CD4-positive, alpha-beta T cell (primary cell): ENCODE measurements at regions not wholly inside any gene's neighbourhood (a gene's known extent, or its start where the extent isn't known, plus 50 kb on each side); places are given as distances from the start of the nearest gene placed in this dataset.

Experiments
- ATAC-seq: fragments of 200-7000 bp; cut with Tn5 transposase; one replicate; pipeline ENCODE4 v1.10.0; 2022; ENCODE audit warnings: mild to moderate bottlenecking; ENCODE audit not compliant: poor library complexity
- CTCF ChIA-PET: fragments of 350-600 bp; sonication (Branson Sonifier 250); formaldehyde crosslinking; loops from one replicate; lab custom pipeline; 2021; ENCODE audit warnings: antibody characterized with exemption, inconsistent platforms; lab: Charles Lee
- POLR2A ChIA-PET: fragments of 350-600 bp; sonication (Branson Sonifier 250); formaldehyde crosslinking; loops from one replicate; lab custom pipeline; 2021; ENCODE audit warnings: antibody characterized with exemption, inconsistent platforms; lab: Charles Lee
- DNase-seq, 14 experiments: peaks; one replicate each; pipeline ENCODE4 v3.0.0-alpha.2; 2013 to 2020; ENCODE audit warnings: mixed read lengths in 2 of 14
- H3K27ac ChIP-seq, 2 donors: one replicate each; pipeline versions ENCODE4 v1.5.1 to v1.7.0; 2013; ENCODE audit warnings: low read length in 2 of 2, low read depth in 1 of 2, mild to moderate bottlenecking in 1 of 2
- H3K27me3 ChIP-seq, 2 experiments: 1 replicate in 1 of 2; 2 replicates in 1 of 2; pipeline versions ENCODE4 v1.6.1 to v1.7.0; 2013; ENCODE audit warnings: low read length in 2 of 2, control low read depth in 1 of 2, mild to moderate bottlenecking in 1 of 2, moderate library complexity in 1 of 2; ENCODE audit not compliant: insufficient read depth in 2 of 2, control insufficient read depth in 1 of 2
- H3K36me3 ChIP-seq: one replicate; pipeline ENCODE4 v1.6.1; 2013; ENCODE audit warnings: low read length, control low read depth; ENCODE audit not compliant: insufficient read depth
- H3K4me1 ChIP-seq: one replicate; pipeline ENCODE4 v1.6.1; 2013; ENCODE audit warnings: low read length, control low read depth; ENCODE audit not compliant: insufficient read depth
- H3K4me3 ChIP-seq: one replicate; pipeline ENCODE4 v1.5.1; 2013; ENCODE audit warnings: mild to moderate bottlenecking, low read length, moderate library complexity
- H3K9me3 ChIP-seq, 2 experiments: 1 replicate in 1 of 2; 2 replicates in 1 of 2; pipeline versions ENCODE4 v1.6.1 to v1.7.0; 2013; ENCODE audit warnings: low read length in 2 of 2, mild to moderate bottlenecking in 2 of 2, control low read depth in 1 of 2, moderate library complexity in 1 of 2; ENCODE audit not compliant: control insufficient read depth in 1 of 2, insufficient read depth in 1 of 2
- H3K27ac Mint-ChIP-seq: one replicate; pipeline ENCODE4 v1.8.0; 2020; ENCODE audit warnings: mixed read lengths
- H3K27me3 Mint-ChIP-seq: one replicate; pipeline ENCODE4 v1.8.0; 2021; ENCODE audit warnings: mixed read lengths
- H3K36me3 Mint-ChIP-seq: one replicate; pipeline ENCODE4 v1.8.0; 2021; ENCODE audit warnings: low read depth, mixed read lengths
- H3K4me1 Mint-ChIP-seq: one replicate; pipeline ENCODE4 v1.8.0; 2021; ENCODE audit warnings: low read depth, mixed read lengths
- H3K4me3 Mint-ChIP-seq: one replicate; pipeline ENCODE4 v1.8.0; 2020; ENCODE audit warnings: mild to moderate bottlenecking, mixed read lengths
- H3K9me3 Mint-ChIP-seq: one replicate; pipeline ENCODE4 v1.8.0; 2020; ENCODE audit warnings: mixed read lengths
- CTCF ChIP-seq: fragments of 200-600 bp; IDR thresholded peaks from one replicate; pipeline ENCODE4 v1.8.0; 2022; ENCODE audit warnings: antibody characterized with exemption, mild to moderate bottlenecking
- intact Hi-C, 2 experiments: fragments of 100-400 bp; cut with DNase I in 1 of 2; cut with micrococcal nuclease in 1 of 2; formaldehyde crosslinking; loops; one replicate each; pipeline versions ENCODE4 v1.15.1 to v1.9.0; 2023 to 2025; cut with DNase I, micrococcal nuclease

- no peak overlapping the region for H3K27ac Mint-ChIP-seq
- H3K4me3 Mint-ChIP-seq, result no peak overlapping the region
- no peak for TF ChIP-seq CTCF
- CTCF ChIA-PET, result no interaction called here
- no peaks in the 10 kb centered on the region for H3K27me3 Mint-ChIP-seq
- no peaks in the 10 kb centered on the region for H3K36me3 ChIP-seq
- H3K4me1 Mint-ChIP-seq, result no peaks in the 10 kb centered on the region
- no peak for ATAC-seq
- intact Hi-C loops, result no loop called here
- peaks cover 0 to 7% of the 10 kb centered on the region in 2 experiments for H3K9me3 ChIP-seq
- no peaks in the 10 kb centered on the region for H3K4me1 ChIP-seq
- H3K4me3 ChIP-seq, result no peak overlapping the region
- no peaks in the 10 kb centered on the region for H3K27me3 ChIP-seq
- H3K27ac ChIP-seq, result no peak overlapping the region
- DNase-seq, result no peak
- POLR2A ChIA-PET, result no interaction called here
- peaks cover 27% of the 10 kb centered on the region for H3K9me3 Mint-ChIP-seq
- no peaks in the 10 kb centered on the region for H3K36me3 Mint-ChIP-seq
Measured at GRCh38 chr18:31219395-31219794, 56.7 kb upstream of the DSC1 start.

GRCh38 chr18:31223371-31223770 lies 60.7 kb upstream of the DSC1 start:
- Mint-ChIP-seq H3K27me3 (no peaks in the 10 kb centered on the region), H3K4me3 (no peak overlapping the region), H3K4me1 (no peaks in the 10 kb centered on the region), H3K9me3 (peaks cover 18% of the 10 kb centered on the region), H3K27ac (no peak overlapping the region), H3K36me3 (no peaks in the 10 kb centered on the region)
- H3K36me3 ChIP-seq, result no peaks in the 10 kb centered on the region
- H3K4me3 ChIP-seq, result no peak overlapping the region
- no peaks in the 10 kb centered on the region for H3K4me1 ChIP-seq
- H3K9me3 ChIP-seq, result no peaks in the 10 kb centered on the region
- intact Hi-C loops, result no loop called here
- ChIA-PET POLR2A (no interaction called here), CTCF (no interaction called here)
- H3K27ac ChIP-seq, result no peak overlapping the region
- no peak for ATAC-seq
- TF ChIP-seq CTCF, result no peak
- no peaks in the 10 kb centered on the region for H3K27me3 ChIP-seq
- no peak for DNase-seq

GRCh38 chr18:31225668-31226067 lies 63.0 kb upstream of the DSC1 start:
- ATAC-seq (no peak), DNase-seq (no peak)
- Histone ChIP-seq H3K4me3 (no peak overlapping the region), H3K9me3 (no peaks in the 10 kb centered on the region), H3K27ac (no peak overlapping the region), H3K36me3 (no peaks in the 10 kb centered on the region), H3K27me3 (no peaks in the 10 kb centered on the region), H3K4me1 (no peaks in the 10 kb centered on the region)
- Mint-ChIP-seq H3K4me1 (no peaks in the 10 kb centered on the region), H3K36me3 (no peaks in the 10 kb centered on the region), H3K27ac (no peak overlapping the region), H3K27me3 (no peaks in the 10 kb centered on the region), H3K4me3 (no peak overlapping the region), H3K9me3 (peaks cover 12% of the 10 kb centered on the region)
- TF ChIP-seq CTCF, result no peak
- CTCF ChIA-PET, result interaction anchor here (0.7 kb wide), 1 partner anchor 130 kb away, joined by 3 read pairs; no protein-coding TSS in a partner anchor
- POLR2A ChIA-PET, result no interaction called here
- intact Hi-C loops, result no loop called here
